Activated gamma-delta T cell treated with Interleukin-2 at 50 U/mL for 16 hours (primary cell): ENCODE measurements at regions not wholly inside any gene's neighbourhood (a gene's known extent, or its start where the extent isn't known, plus 50 kb on each side); places are given as distances from the start of the nearest gene placed in this dataset.

ENCODE experiments used
- DNase-seq: peaks from one replicate; pipeline ENCODE4 v3.0.0-alpha.2; 2020

GRCh38 chr6:169897601-169898358 lies 146.4 kb downstream of the ERMARD start:
- DNase-seq: no peak

GRCh38 chr6:169896826-169897456 lies 145.5 kb downstream of the ERMARD start:
- DNase-seq: no peak

- DNase-seq: no peak
These were observed 144.7 kb downstream of the ERMARD start for GRCh38 chr6:169895926-169896761.

GRCh38 chr6:169895000-169895759 lies 143.8 kb downstream of the ERMARD start:
- no peak for DNase-seq

GRCh38 chr6:169894377-169894960 lies 143.0 kb downstream of the ERMARD start:
- no peak for DNase-seq

- no peak for DNase-seq
These were observed 142.2 kb downstream of the ERMARD start for GRCh38 chr6:169893624-169894023.

- DNase-seq: no peak
These were observed 140.4 kb downstream of the ERMARD start for GRCh38 chr6:169891846-169892245.

- no peak for DNase-seq
These were observed 140.0 kb downstream of the ERMARD start for GRCh38 chr6:169891421-169891820.

GRCh38 chr6:169890901-169891300 lies 139.5 kb downstream of the ERMARD start:
- DNase-seq: no peak

GRCh38 chr6:169890049-169890448 lies 138.6 kb downstream of the ERMARD start:
- DNase-seq: no peak

GRCh38 chr6:169887529-169888140 lies 136.2 kb downstream of the ERMARD start:
- DNase-seq: no peak

- no peak for DNase-seq
These were observed 135.3 kb downstream of the ERMARD start for GRCh38 chr6:169886631-169887227.

GRCh38 chr6:169885831-169886230 lies 134.4 kb downstream of the ERMARD start:
- no peak for DNase-seq

- DNase-seq: no peak
These were observed 133.7 kb downstream of the ERMARD start for GRCh38 chr6:169885131-169885530.

- DNase-seq: no peak
These were observed 132.7 kb downstream of the ERMARD start for GRCh38 chr6:169884158-169884557.

GRCh38 chr6:169883316-169883715 lies 131.9 kb downstream of the ERMARD start:
- DNase-seq: no peak

- no peak for DNase-seq
These were observed 130.6 kb downstream of the ERMARD start for GRCh38 chr6:169881976-169882375.

- DNase-seq: no peak
These were observed 130.0 kb downstream of the ERMARD start for GRCh38 chr6:169881398-169881797.

- DNase-seq: no peak
These were observed 129.1 kb downstream of the ERMARD start for GRCh38 chr6:169880516-169880915.

- DNase-seq: no peak
These were observed 117.9 kb downstream of the ERMARD start for GRCh38 chr6:169869301-169869700.

GRCh38 chr6:169868458-169868857 lies 117.0 kb downstream of the ERMARD start:
- DNase-seq: peak; percentile 68

GRCh38 chr6:169867751-169868191 lies 116.3 kb downstream of the ERMARD start:
- no peak for DNase-seq
